HG02798 (cell line): ENCODE measurements at regions not wholly inside any gene's neighbourhood (a gene's known extent, or its start where the extent isn't known, plus 50 kb on each side); places are given as distances from the start of the nearest gene placed in this dataset.

Source experiments
- ATAC-seq: cut with Tn5 transposase; IDR thresholded peaks from one replicate; pipeline ENCODE4 v1.9.1; 2021; ENCODE audit warnings: mild to moderate bottlenecking; ENCODE audit not compliant: unreplicated experiment, poor library complexity

DNA sequence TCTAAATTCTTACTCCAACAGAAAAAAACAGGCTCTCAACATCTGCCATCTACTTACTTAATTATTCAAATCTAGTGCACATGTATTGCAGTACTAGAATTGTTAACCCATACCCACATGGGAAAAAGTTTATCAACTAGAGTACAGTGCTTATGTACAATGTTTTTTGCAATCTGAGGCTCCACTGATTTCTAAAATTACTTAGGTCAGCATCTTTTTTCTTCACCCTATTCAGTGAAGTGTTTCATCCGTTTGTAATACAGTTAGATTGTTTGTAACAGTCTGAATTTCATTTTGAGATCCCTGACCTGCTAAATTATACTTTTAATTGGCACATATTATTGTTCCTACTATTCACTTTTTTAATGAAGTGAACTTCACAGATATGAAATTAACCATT lies 402.2 kb downstream of the FOXA2 start:
- ATAC-seq: no peak

DNA sequence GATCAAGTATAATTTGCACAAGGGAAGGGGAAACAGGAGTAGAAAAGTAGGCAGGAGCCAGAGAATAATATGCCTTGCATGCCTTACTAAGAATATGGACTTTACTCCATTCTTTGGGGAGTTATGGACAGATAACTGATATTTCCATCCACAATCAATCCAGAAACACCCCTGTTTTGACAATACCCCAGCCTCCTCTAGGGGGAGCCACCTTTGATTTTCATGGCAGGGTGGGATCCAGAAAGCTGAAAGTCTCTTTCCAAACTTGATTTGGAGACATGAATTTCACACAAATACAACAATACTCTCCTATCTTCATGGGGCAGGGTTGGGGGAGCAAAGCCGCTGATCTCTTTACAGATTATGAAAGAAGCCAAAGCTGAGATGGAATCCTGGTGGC lies 404.1 kb downstream of the FOXA2 start:
- no peak for ATAC-seq

DNA sequence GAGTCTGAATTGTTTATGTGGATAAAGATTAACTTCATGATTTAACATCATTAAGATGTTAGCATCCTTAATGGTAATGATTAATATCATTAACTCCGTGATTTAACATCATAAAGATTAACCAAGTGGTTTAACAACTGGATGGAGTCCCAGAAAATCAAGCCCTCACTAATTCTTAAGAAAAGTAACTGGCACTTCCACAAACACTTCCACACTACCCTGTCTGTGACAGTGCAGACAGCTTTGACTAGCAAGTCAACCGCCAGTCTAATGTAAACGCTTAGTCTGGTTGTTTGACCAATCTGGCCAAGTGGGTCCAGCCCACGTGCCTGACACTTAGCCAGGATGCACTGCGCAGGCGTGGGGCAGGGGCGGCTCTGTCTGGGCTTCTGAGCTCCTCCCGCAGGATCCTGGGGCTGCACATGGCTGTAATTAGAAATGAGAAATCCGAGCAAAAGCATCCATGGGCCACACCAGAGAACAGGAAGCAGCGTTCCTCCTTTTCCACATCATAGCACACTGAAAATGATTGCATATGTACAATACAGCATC lies 424.2 kb downstream of the FOXA2 start:
- ATAC-seq: no peak

DNA sequence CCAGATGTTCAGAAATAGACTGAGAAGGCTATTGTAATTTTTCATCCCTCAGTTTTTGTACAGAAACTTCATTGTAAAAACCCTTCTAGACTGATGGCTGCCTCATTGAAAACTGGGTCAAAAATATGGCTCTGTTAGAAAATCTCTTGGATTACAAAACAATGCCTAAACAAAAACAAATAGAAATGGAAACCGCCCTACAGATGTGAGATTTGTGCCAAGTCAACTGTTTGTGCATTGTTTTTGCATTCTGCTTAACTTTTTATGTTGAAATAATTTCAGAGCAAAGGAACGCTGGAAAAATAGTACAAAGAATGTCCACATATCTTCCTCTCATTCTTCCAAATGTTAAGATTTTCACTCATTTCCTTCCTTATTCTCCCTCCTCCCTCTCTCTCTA lies 425.1 kb downstream of the FOXA2 start:
- no peak for ATAC-seq

DNA sequence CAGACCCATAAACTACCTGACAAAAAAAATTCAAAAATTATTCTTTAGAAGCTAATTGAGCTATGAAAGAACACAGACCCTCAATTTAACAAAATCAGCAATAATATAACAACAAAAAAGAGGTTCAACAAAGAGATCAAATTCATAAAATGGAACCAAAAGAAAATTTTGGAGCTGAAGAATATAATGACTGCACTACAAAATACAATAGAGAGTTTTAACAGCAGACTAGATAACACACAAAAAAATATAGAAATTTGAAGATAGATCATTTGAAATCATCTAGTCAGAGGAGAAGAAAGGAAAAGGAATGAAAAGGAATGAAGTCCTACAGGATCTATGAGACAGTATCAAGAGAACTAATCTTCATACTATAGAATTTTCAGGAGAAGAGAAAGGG lies 422.1 kb downstream of the PAX1 start:
- ATAC-seq: no peak

DNA sequence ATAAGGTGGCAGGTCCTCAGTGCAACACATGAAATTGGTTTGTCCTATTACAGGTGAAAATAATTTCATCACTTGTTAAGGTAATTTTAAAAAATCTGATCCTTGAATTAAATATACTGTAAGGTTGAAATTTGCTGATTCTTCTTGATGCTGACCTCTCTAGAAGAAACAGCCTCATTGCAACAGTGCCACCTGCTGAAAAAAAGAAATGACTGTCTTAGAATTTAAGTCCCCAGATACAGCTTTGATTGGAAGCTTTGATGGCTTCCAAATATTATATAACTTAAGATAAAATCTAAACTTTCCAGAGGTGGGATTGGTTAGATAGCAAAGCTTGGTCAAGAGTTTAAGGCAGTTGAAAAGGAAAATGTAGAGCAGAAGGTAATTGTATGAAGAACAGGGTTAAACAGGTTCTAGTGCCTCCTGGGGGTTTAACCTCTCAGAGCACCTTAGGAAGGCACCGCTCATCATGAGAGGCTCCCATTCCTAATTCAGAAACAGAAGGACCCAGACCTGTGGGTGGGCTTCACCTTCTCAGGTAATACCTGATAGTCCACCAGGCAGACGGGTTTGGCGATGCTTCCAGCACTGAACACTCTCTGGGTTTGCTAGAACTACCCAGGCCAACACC lies 401.0 kb downstream of the PAX1 start:
- no peak for ATAC-seq

DNA sequence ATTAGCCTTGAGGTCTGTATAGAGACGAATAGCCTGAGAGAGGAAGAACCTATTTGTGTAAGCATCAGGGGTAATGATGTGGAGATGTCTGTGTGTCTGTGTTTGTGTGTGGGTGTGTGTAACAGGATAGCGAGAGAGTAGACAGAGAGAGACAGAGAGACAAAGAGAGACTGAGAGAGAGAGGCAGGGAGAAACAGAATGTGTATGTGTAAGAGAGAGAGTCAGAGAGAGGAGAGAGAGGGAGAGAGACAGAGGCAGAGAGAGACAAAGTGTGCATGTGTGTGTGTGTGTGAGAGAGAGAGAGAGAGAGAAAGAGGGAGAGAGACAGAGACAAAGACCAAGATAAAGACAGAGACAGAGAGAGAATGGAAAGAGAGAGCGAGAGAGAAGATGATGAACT lies 396.1 kb downstream of the PAX1 start:
- ATAC-seq: no peak

DNA sequence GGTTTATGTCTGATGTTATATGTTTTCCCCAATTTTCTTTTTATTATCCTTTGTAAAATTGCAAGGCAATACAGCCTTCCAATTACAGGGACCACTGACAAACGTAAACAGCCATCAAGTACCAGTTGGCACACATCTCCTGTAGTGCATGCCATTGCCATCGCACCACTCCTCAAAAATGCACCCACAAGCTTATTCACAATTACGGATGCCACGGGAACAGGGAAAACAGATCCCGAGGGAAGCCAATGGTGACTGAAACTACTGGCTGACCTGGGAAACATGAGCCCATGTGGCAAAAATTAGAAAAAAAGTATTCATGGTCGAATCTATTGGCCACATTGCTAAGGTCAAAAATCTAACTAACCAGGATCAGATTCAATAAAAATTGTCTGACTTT lies 395.2 kb downstream of the PAX1 start:
- ATAC-seq: no peak

DNA sequence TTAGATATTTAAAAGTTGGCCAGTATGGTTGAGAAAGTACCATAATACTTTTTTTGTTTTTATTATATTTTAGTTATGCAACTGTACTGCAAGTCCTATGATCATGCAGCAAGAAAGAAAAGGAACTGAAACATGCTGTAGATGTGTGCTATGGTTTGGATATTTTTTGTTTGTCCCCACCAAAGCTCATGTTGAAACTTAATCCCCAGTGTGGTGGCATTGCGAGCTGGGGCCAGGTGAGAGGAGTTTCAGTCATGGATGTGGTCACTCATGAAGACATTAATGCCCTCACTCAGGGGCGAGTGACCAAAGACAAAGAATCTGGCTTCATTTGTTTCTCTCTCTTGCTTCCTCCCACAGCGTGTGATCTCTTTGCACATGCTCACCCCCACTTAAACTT lies 393.9 kb downstream of the PAX1 start:
- ATAC-seq: no peak

DNA sequence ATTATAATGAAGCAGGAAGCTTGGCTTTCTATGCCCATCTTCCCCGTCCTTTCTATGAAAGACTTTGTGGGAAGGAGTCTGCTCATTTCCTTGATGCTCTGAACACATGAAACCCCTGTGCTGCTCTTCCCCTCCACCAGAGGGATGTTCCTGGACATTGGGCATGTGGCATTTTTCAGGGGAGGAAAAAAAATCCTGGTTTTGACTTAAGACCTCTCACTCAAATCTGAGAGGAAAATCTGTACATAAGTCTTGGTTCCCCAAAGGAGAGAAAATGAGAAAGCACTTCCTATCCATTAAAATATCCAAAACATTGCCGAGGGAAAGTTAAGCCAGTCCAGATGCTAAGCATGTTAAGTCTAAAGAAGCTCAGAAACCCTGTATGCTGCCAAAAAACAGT lies 393.0 kb downstream of the PAX1 start:
- ATAC-seq: no peak

DNA sequence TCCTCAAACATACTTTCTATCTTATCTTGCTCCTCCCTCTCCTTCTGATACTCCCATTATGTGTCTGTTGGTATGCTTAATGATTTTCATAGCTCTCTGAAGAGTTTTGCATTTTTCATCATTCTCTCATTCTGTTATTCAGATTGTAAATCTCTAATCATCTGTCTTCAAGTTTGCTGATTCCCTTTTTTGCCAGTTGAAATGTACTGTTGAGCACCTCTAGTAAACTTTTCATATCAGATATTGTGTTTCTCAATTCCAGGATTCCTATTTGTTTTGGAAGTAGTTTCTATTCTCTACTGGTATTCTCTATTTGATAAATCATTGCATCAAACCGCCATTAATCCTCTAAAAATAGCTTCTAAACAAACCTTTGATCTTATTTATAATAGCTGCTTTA lies 387.7 kb downstream of the PAX1 start:
- ATAC-seq: no peak

DNA sequence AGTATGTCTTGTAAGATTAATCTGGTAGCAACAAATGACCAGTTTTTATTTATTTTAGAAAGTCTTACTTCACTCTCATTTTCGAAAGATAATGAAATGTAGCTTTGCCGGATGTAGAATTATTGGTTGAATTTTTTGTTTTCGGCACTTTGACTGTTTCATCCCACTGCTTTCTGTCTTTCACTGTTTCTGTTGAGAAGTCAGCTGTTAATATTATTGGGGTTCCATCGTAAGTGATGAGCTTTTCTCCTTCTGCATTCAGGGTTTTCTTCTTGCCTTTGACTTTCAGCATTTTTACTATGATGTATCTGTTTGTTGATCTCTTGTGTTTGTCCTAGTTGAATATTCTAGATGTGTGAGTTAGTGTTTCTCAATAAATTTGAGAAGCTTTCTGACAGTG lies 383.4 kb downstream of the PAX1 start:
- no peak for ATAC-seq

DNA sequence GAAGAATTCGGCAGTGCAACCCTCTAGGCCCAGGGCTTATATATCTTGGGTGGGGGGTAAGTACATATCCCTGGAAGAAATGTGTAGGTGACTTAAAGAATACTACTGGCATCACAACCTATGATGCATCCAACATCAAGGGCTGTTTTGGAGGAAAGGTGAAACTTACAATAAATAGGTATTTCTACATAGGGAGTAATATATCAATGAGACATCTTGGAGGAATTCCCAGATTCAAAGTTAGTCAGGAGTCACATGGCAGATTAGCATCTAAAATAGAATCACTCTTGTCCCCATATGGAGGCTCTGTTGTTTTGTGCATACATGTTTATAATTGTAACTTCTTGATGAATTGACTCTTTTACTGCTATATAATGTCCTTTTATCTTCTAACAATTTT lies 375.5 kb downstream of the PAX1 start:
- no peak for ATAC-seq

DNA sequence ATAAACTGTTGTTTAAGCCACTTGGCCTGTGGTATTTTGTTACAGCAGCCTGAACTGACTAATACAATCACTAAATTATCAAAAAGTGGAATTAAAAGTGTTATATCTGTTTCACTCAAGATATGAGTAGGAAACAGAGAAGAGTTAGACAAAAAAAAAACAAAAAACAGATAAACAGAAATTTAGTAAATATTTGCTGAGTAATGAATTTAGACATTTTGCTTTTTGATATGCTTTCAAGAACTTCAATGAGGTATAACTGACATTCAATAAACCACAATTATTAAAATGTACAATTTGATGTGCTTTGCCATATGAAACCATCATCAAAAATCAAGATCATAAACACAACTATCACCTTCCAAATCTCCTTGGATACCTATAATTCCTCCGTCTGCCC lies 369.2 kb downstream of the PAX1 start:
- no peak for ATAC-seq

DNA sequence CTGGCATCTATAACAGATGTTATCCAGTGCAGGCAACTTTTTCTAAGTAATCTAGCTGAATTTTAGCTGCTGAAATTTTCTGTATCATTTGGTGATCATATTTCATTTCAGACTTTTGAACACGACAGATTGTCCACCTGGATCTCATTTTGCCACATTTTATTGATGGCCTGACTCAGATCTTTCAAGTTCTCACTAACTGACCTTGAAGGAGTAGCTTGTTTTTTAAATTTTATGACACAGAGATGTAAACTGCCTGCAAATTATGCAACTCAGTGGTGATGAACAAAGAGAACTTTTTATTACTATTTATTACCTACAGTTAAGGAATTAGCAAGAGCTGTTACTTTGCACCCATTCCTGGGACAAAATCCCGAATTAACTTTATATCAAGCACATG lies 366.4 kb downstream of the PAX1 start:
- no peak for ATAC-seq

DNA sequence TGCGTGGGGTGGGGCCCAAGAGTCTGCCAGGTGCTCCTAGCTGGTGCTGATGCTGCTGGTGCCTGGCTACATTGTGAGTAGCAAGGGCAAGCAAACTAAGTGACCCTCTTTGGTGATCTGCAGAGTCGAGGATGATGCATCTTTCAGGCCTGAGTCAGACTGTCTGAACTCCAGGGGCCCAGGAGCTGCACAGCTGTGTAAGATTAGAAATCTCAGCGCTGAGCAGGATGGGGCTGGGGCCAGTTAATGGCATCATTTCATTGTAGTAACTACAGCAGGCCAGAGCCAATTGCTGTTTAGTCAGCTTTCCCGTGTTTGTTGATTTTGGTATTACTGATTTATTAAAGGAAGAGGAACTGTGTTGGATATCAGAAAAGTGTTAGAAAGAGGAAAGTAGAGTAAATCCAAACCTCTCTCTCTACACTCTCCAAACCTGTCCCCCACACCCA lies 365.2 kb downstream of the PAX1 start:
- no peak for ATAC-seq

DNA sequence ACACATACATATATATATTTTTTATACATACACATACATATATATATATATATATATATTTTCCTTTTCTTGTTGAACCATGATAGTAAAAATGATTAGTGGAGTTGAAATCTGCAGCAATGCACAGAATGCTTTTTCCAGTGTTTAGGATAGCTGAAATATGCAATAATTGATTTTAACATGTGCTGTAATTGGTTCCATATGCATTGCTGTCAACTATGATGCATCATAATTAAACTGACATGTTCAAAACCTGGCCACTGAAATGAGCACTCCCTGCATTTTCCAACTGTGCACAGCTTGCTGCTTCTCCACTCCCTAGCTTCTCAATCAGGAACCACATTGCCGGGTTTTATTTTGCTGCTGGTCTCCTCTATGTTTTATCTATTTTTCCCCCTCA lies 358.3 kb downstream of the PAX1 start:
- ATAC-seq: no peak

DNA sequence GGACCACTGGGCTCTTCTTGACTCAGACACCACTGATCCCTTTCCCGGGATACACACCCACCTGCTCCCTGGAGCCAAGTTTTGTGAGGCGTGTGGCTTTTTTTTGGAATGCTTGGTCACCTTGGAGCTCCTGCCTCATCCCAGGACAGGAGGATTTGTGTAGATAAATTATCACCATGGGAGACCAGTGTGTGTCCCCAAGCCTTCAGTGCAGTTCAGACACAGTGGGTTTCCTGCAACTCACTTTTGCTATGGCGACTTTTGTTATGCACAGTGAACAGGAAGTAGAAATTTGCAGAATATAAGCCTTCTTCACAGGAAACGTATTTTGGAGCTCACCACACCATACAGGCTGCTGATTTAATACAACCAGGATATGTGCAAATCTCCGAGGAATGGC lies 357.4 kb downstream of the PAX1 start:
- no peak for ATAC-seq

DNA sequence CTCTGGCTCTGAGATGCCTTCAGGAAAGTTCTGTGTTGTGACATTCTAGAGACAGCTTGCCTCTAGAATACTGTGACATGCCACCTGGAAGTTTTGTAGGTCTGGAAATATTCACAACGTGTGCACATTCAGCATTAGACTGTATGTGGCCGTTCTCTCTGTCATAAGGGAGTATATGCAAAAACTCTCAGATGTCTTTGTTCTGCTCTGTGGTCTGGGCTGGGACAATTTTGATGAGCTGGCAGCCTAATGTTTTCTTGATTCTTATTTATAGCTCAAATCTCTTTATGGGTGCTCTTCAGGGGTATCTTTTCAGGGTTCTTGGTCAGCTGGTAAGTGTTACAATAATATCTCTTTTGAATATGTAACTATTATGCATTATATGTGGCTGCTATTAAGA lies 355.1 kb downstream of the PAX1 start:
- ATAC-seq: no peak

DNA sequence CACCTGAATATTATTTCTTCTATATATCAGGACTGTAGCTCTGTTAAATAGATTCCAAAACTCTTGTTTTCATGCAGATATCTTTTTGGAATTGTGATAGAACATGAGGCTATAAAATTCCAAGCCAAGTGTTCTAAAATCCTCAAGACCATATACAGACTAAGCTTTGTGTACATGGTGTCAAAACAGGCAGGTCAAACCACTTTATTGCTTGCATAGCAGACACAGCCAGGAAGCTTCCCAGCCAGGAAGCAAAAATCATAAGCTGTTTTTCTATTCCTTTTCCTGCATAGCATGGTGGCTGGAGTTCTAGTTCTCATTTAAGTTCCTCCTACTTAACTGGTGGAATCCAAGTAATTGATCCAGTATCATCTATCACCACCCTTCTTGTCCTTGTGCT lies 353.3 kb downstream of the PAX1 start:
- no peak for ATAC-seq

DNA sequence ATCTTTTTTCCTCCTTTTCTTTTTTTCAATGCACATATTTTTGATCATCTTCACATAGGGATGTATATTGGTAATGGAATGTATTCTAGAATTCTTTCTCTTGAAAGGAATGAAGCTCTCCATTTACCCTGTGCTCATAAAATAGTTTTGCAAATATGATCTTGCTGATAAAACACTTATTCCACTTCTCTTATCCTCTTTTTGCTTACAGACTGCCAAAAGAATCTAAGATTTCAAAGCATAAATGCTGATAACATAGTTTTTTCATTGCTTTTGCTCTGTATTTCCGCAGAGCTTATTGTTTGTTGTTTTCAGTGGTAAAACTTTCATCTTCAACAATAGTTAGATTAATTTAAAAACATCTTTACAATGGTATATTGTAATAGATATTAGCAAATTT lies 350.5 kb downstream of the PAX1 start:
- no peak for ATAC-seq

DNA sequence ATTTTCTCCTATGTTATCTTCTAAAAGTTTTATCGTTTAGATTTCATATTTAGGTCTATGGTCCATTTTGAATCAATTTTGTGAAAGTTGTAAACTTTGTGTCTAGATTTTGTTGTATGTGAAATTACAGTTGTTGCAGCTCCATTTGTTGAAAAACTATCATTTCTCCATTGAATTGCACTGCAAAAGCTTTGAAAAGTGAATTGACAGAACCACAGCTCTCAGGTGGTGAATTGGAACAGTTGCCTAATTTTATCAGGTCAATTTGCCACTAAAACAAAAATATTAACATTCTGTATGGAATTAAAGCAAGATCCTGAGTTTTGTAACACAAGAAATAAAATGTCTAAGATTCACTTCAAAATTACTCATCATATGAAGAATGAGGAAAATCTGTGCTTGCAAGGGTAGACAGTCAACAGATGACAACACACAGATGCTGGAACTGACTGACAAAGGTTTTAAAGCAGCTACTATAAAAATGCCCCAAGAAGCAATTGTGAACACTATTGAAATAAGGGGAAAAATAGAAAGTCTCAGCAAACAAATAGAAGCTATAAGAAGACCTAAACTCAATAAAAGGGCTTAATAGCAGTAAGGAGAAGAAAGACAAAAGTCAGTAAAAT lies 346.7 kb downstream of the PAX1 start:
- ATAC-seq: no peak
